PC-9 (cell line): ENCODE measurements at regions not wholly inside any gene's neighbourhood (a gene's known extent, or its start where the extent isn't known, plus 50 kb on each side); places are given as distances from the start of the nearest gene placed in this dataset.

Experiments used
- BruUV-seq: library from RNA; stranded (reverse); fragments of 400-500 nt; replicated peaks from 2 replicates; lab custom pipeline; 2021; lab: Mats Ljungman, UMichigan
- CTCF ChIA-PET: fragments of 300-600 bp; sonication (Branson Sonifier 250); formaldehyde crosslinking; loops from one replicate; lab custom pipeline; 2022; ENCODE audit warnings: antibody characterized with exemption; lab: Charles Lee
- POLR2A ChIA-PET: fragments of 300-600 bp; sonication (Branson Sonifier 250); formaldehyde crosslinking; loops from one replicate; lab custom pipeline; 2022; ENCODE audit warnings: antibody characterized with exemption; ENCODE audit not compliant: unreplicated experiment; lab: Charles Lee
- DNase-seq, 2 experiments: peaks; one replicate each; pipeline versions ENCODE4 v3.0.0 to v3.0.0-alpha.2; 2015 to 2022; ENCODE audit warnings: mixed read lengths in 1 of 2
- H2AFZ ChIP-seq: fragments of 200-600 bp; sonication (generic); 2 replicates; pipeline ENCODE4 v1.8.1; 2017; ENCODE audit warnings: antibody characterized with exemption
- H3F3A ChIP-seq: fragments of 200-600 bp; sonication (generic); 2 replicates; pipeline ENCODE4 v1.8.1; 2017; ENCODE audit warnings: antibody characterized with exemption, mild to moderate bottlenecking, low read depth; ENCODE audit not compliant: insufficient read depth
- H3K27ac ChIP-seq: fragments of 200-600 bp; sonication (generic); 2 replicates; pipeline ENCODE4 v1.6.1; 2016; ENCODE audit warnings: mixed run types
- H3K27me3 ChIP-seq: fragments of 200-600 bp; sonication (generic); 2 replicates; pipeline ENCODE4 v1.6.1; 2016; ENCODE audit warnings: low read depth, mixed run types; ENCODE audit not compliant: insufficient read depth
- H3K36me3 ChIP-seq: fragments of 200-600 bp; sonication (generic); 2 replicates; pipeline ENCODE4 v1.6.1; 2016; ENCODE audit warnings: low read depth, mixed run types
- H3K4me1 ChIP-seq: fragments of 200-600 bp; sonication (generic); replicated peaks from 2 replicates; pipeline ENCODE4 v1.6.1; 2016; ENCODE audit warnings: mixed run types; ENCODE audit not compliant: insufficient read depth
- H3K4me2 ChIP-seq: fragments of 200-600 bp; sonication (generic); 2 replicates; pipeline ENCODE4 v1.6.1; 2017; ENCODE audit warnings: mixed run types
- H3K4me3 ChIP-seq: fragments of 200-600 bp; sonication (generic); 2 replicates; pipeline ENCODE4 v1.6.1; 2016; ENCODE audit warnings: mixed run types
- H3K79me2 ChIP-seq: fragments of 200-600 bp; sonication (generic); 2 replicates; pipeline ENCODE4 v1.6.1; 2017; ENCODE audit warnings: low read depth, mixed run types
- H3K9me2 ChIP-seq: fragments of 200-600 bp; sonication (generic); 2 replicates; pipeline ENCODE4 v1.8.1; 2017; ENCODE audit warnings: mild to moderate bottlenecking; ENCODE audit not compliant: insufficient read depth
- H3K9me3 ChIP-seq: fragments of 200-600 bp; sonication (generic); 2 replicates; pipeline ENCODE4 v1.8.1; 2016; ENCODE audit warnings: low read depth; ENCODE audit not compliant: insufficient read depth
- H4K20me1 ChIP-seq: fragments of 200-600 bp; sonication (generic); 2 replicates; pipeline ENCODE4 v1.8.1; 2017; ENCODE audit not compliant: insufficient read depth
- EZH2 ChIP-seq: fragments of 200-600 bp; sonication (generic); IDR thresholded peaks from 2 replicates; pipeline ENCODE4 v1.8.0; 2017; ENCODE audit warnings: antibody characterized with exemption, low read depth
- intact Hi-C: fragments of 100-400 bp; cut with micrococcal nuclease; formaldehyde crosslinking; loops from one replicate; pipeline ENCODE4 v1.10.0; 2022; ENCODE audit not compliant: unreplicated experiment
- TF ChIP-seq, protein P1 (sequence below): fragments of 200-600 bp; sonication (generic); conservative IDR thresholded peaks from 2 replicates; pipeline ENCODE4 v1.6.1; 2017; ENCODE audit warnings: mixed run types, antibody characterized with exemption, mild to moderate bottlenecking, moderate library complexity

DNA sequence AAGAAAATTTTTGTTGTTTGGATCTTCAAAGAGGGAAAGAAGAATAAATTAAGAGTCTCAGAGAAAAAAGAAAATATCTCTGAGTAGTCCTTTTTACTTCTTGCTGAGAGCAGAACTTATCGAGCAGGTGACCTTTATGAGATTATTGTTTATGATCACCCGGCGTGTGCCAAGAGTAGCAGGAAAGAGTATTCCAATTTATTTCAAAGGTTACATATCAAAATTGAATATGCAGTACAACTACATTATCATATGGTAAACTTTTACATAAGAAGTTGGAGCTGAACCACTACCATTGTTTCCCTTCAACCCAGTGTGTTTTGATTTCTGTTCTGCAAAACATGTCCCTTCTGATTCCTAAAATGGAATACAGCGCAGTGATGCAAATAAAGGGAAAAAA lies 204.3 kb upstream of the SNX7 start:
- H3K9me2 ChIP-seq, result no peaks in the 10 kb centered on the region
- H3K4me3 ChIP-seq, result no peak overlapping the region
- no peaks in the 10 kb centered on the region for H3K4me1 ChIP-seq
- no peaks in the 10 kb centered on the region for H3F3A ChIP-seq
- H3K27me3 ChIP-seq, result no peaks in the 10 kb centered on the region
- no peak overlapping the region for H3K4me2 ChIP-seq
- no peaks in the 10 kb centered on the region for H3K9me3 ChIP-seq
- no peak overlapping the region for H2AFZ ChIP-seq
- no peak overlapping the region for H3K27ac ChIP-seq
- POLR2A ChIA-PET, result no interaction called here
- no TSS peak for BruUV-seq
- TF ChIP-seq, protein P1, sequence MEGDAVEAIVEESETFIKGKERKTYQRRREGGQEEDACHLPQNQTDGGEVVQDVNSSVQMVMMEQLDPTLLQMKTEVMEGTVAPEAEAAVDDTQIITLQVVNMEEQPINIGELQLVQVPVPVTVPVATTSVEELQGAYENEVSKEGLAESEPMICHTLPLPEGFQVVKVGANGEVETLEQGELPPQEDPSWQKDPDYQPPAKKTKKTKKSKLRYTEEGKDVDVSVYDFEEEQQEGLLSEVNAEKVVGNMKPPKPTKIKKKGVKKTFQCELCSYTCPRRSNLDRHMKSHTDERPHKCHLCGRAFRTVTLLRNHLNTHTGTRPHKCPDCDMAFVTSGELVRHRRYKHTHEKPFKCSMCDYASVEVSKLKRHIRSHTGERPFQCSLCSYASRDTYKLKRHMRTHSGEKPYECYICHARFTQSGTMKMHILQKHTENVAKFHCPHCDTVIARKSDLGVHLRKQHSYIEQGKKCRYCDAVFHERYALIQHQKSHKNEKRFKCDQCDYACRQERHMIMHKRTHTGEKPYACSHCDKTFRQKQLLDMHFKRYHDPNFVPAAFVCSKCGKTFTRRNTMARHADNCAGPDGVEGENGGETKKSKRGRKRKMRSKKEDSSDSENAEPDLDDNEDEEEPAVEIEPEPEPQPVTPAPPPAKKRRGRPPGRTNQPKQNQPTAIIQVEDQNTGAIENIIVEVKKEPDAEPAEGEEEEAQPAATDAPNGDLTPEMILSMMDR, result no peak
- TF ChIP-seq EZH2, result no peak
- DNase-seq, result no peak
- intact Hi-C loops, result no loop called here
- H3K79me2 ChIP-seq, result no peaks in the 10 kb centered on the region
- no peaks in the 10 kb centered on the region for H4K20me1 ChIP-seq
- no peaks in the 10 kb centered on the region for H3K36me3 ChIP-seq
- CTCF ChIA-PET, result no interaction called here

GRCh38 chr1:98454666-98455065 lies 206.9 kb upstream of the SNX7 start:
- CTCF ChIA-PET, result no interaction called here
- no TSS peak for BruUV-seq

DNA sequence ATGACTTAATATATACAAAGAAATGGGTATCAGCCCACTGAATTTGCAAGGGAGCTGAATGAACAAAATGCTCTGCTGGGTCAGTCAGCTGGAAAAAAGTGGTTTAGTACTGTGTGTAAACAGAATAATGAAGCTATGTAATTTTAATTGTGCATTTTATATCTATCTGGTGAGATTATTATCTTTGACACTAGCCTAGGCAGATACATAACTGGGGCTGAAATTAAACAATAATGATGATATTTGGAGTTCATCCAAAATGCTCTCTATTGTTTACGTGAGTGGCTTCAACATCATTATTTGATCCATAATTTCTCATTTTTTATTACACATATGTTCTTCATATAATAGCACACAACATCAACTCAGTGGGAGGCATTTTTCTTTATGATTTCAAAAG lies 208.5 kb upstream of the SNX7 start:
- intact Hi-C loops, result no loop called here
- Histone ChIP-seq H3K36me3 (no peaks in the 10 kb centered on the region), H3K4me2 (no peak overlapping the region), H3K9me2 (no peaks in the 10 kb centered on the region), H3K27me3 (no peaks in the 10 kb centered on the region), H2AFZ (no peak overlapping the region), H4K20me1 (no peaks in the 10 kb centered on the region), H3K9me3 (no peaks in the 10 kb centered on the region), H3K79me2 (no peaks in the 10 kb centered on the region), H3K4me3 (no peak overlapping the region), H3K4me1 (no peaks in the 10 kb centered on the region), H3F3A (no peaks in the 10 kb centered on the region), H3K27ac (no peak overlapping the region)
- CTCF ChIA-PET, result no interaction called here
- no peak for DNase-seq
- BruUV-seq, result no TSS peak
- TF ChIP-seq EZH2, result no peak
- TF ChIP-seq, protein P1, result no peak
- POLR2A ChIA-PET, result no interaction called here

More at GRCh38 chr1:98454666-98455065, 206.9 kb upstream of the SNX7 start:
- POLR2A ChIA-PET, result no interaction called here
- no peaks in the 10 kb centered on the region for H3K27me3 ChIP-seq
- no peak overlapping the region for H3K27ac ChIP-seq
- no peaks in the 10 kb centered on the region for H3K4me1 ChIP-seq
- no peaks in the 10 kb centered on the region for H3K9me3 ChIP-seq
- no peaks in the 10 kb centered on the region for H3F3A ChIP-seq
- no peak for TF ChIP-seq EZH2
- TF ChIP-seq, protein P1, result no peak
- H3K4me3 ChIP-seq, result no peak overlapping the region
- intact Hi-C loops, result no loop called here
- H3K9me2 ChIP-seq, result no peaks in the 10 kb centered on the region
- H3K36me3 ChIP-seq, result no peaks in the 10 kb centered on the region
- no peaks in the 10 kb centered on the region for H3K79me2 ChIP-seq
- H3K4me2 ChIP-seq, result no peak overlapping the region
- no peak for DNase-seq
- H2AFZ ChIP-seq, result peak overlapping the region; percentile 31; the same call in 1 of the 2 replicates
- no peaks in the 10 kb centered on the region for H4K20me1 ChIP-seq
